ENCODE measurements at regions not wholly inside any gene's neighbourhood (a gene's known extent, or its start where the extent isn't known, plus 50 kb on each side); places are given as distances from the start of the nearest gene placed in this dataset.
"Not testable (repeated sequence)": the region's sequence is repeated elsewhere in the genome, so short reads cannot be mapped to it uniquely, and the experiment has no call there.

DNA sequence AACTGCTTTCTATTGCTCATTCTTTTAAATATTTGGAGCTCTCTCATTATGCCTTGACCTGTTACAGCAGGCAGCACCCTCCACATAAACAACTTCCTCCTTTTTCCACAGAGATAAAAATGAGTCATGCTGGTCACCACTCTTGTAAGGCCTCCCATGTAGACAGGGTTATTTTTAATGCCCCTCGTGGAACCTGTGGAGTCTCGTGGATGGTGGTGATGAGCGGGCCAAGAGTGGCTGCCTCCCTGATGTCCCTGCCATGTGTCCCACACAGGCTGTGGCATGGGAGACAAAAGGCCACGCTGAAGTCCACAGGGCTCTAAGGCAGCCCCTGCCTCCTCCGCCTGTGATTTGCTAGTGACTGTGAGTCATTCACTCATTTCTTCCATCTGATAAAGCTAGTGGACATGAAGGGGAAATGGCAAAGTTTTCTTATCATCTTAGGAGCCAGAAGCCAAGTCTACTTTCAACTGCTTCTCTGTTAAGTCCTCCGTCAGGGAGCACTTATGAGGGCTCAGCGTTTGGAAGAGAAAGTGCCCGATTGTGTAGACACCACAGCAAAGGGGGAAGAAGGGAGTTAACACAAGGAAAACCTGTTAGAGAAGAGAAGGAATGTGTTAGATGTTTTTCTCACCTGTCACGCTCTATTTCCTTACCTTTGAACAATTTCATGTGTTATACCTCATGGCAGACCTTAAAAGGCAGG lies 121.6 kb upstream of the FAT1 start:
- DNase-seq (ENCODE audit: low spot score) = no peak
- TF ChIP-seq, protein P1, sequence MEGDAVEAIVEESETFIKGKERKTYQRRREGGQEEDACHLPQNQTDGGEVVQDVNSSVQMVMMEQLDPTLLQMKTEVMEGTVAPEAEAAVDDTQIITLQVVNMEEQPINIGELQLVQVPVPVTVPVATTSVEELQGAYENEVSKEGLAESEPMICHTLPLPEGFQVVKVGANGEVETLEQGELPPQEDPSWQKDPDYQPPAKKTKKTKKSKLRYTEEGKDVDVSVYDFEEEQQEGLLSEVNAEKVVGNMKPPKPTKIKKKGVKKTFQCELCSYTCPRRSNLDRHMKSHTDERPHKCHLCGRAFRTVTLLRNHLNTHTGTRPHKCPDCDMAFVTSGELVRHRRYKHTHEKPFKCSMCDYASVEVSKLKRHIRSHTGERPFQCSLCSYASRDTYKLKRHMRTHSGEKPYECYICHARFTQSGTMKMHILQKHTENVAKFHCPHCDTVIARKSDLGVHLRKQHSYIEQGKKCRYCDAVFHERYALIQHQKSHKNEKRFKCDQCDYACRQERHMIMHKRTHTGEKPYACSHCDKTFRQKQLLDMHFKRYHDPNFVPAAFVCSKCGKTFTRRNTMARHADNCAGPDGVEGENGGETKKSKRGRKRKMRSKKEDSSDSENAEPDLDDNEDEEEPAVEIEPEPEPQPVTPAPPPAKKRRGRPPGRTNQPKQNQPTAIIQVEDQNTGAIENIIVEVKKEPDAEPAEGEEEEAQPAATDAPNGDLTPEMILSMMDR (IDR thresholded peaks at IDR 0.05; ENCODE audit: extremely low read depth, insufficient read depth, missing control alignments) = no peak
- in situ Hi-C loops (cut with MboI; ENCODE audit: low pct_unique_long_range_greater_than_20kb, low sequenced_read_pairs, unreplicated experiment) = no loop called here

DNA sequence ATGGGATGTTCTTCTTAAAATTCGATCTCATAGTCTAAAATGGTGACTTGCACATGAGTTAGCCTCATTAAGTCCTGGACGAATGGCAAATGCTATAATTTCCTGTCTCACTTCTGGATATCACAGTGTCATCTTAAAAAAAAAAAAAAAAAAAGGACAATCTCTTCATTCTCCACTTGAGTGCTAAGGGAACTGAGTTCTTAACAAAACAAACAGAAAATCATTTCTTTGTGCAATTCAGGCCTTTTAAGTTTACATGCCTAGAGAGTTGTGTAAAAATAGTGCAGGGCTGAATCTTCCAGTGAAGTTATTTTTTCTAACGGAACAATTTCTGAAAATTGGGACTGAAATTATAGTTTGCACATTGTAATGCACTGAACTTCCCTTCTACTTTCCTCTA lies 122.8 kb upstream of the FAT1 start:
- in situ Hi-C loops (cut with MboI; ENCODE audit: low pct_unique_long_range_greater_than_20kb, low sequenced_read_pairs, unreplicated experiment) = no loop called here
- TF ChIP-seq, protein P1 (IDR thresholded peaks at IDR 0.05; ENCODE audit: extremely low read depth, insufficient read depth, missing control alignments) = no peak

DNA sequence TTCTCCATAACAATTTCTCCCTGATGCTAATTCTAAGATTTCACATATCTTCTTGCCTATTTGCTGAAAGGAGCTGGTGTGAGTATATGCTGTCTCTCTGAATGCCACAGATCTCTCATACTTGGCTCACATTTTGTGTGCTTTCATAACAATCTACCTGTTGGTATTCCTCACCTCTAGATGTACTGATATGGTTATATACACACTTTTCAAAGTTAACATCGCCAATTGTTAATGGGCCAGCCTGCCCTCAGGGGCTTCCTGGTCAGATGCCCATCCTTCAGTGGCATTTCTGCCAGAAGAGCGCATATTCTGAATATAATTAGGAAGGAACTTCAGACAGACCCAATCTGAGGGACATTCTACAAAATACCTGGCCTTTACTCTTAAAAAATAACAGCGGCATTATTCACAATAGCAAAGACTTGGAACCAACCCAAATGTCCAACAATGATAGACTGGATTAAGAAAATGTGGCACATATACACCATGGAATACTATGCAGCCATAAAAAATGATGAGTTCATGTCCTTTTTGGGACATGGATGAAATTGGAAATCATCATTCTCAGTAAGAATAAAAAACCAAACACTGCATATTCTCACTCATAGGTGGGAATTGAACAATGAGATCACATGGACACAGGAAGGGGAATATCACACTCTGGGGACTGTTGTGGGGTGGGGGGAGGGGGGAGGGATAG lies 123.9 kb upstream of the FAT1 start:
- DNase-seq (ENCODE audit: low spot score); in situ Hi-C loops (cut with MboI; ENCODE audit: low pct_unique_long_range_greater_than_20kb, low sequenced_read_pairs, unreplicated experiment): not testable (repeated sequence)

More for the DNA sequence above, 122.8 kb upstream of the FAT1 start:
- DNase-seq (ENCODE audit: low spot score) = no peak

DNA sequence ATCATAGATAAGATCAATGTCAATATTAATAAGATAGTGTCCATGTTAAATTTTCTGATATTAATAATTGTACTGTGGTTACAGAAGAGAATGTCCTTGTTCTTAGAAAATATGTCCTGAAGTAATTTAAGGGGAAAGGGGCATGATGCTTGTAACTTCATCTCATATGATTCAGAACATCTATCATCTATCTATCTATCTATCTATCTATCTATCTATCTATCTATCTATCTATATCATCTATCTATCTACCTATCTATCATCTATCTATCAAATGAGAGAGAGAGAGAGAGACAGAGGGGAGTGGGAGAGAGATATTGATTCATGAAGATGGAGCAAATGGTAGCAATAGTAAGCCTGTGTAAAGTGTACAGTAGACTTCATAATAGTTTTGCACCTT lies 124.8 kb upstream of the FAT1 start:
- DNase-seq (ENCODE audit: low spot score) = no peak
- TF ChIP-seq, protein P1 (IDR thresholded peaks at IDR 0.05; ENCODE audit: extremely low read depth, insufficient read depth, missing control alignments) = no peak
- in situ Hi-C loops (cut with MboI; ENCODE audit: low pct_unique_long_range_greater_than_20kb, low sequenced_read_pairs, unreplicated experiment) = no loop called here

DNA sequence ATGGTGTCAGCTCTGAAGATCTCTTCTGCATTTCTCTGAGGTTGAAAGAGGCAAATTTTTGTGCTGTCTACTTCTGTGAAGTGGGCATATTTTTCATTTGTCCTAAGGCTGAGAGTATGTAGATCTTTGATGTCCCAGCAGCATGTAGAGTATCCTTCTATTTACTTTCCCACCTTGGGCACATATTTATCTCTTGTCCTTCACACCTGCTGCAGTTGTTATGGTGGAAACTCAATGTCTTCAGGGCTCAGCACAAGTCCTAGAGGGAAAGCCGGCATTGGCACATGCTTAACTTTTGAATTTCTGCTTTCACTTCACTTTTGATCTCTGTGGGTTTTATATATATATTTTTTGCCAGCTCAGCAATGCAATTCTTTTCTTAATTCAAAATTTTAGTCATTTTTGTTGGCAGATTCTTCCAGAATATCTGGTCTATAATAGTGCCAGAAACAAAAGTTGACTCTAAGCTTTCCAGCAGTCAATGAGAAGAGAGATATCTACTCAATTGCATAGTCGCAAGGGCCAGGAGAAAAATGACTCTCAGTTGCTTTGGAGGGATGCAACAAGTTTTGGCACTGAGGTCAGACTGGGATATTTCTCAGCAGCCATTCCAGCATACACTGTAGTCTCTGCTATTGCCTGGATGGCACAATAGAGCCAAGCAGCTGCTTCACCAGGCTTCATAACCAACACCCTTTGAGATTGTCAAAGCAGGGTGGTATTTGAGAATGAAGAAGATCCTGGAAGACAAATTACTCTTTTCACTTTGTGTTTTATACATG lies 127.8 kb upstream of the FAT1 start:
- TF ChIP-seq, protein P1 (IDR thresholded peaks at IDR 0.05; ENCODE audit: extremely low read depth, insufficient read depth, missing control alignments) = no peak
- in situ Hi-C loops (cut with MboI; ENCODE audit: low pct_unique_long_range_greater_than_20kb, low sequenced_read_pairs, unreplicated experiment) = no loop called here
- DNase-seq (ENCODE audit: low spot score) = no peak

DNA sequence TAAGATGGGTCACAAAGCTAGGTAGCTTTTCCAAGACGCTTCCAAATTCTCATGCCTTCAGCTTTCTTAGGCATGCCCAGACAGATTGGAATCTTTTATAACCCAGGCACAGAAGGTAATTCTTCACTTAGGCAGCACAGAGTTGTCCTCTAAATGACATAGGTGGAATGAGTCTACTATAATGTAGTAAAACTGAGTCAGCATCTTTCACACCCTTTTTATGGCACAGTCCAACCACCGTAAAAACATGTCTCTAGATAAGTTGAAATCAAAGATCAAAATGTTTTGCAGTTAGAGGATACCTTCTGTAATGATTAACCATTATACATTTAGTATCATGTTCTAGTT lies 128.4 kb upstream of the FAT1 start:
- in situ Hi-C loops (cut with MboI; ENCODE audit: low pct_unique_long_range_greater_than_20kb, low sequenced_read_pairs, unreplicated experiment) = no loop called here
- TF ChIP-seq, protein P1 (IDR thresholded peaks at IDR 0.05; ENCODE audit: extremely low read depth, insufficient read depth, missing control alignments) = no peak
- DNase-seq (ENCODE audit: low spot score) = no peak

DNA sequence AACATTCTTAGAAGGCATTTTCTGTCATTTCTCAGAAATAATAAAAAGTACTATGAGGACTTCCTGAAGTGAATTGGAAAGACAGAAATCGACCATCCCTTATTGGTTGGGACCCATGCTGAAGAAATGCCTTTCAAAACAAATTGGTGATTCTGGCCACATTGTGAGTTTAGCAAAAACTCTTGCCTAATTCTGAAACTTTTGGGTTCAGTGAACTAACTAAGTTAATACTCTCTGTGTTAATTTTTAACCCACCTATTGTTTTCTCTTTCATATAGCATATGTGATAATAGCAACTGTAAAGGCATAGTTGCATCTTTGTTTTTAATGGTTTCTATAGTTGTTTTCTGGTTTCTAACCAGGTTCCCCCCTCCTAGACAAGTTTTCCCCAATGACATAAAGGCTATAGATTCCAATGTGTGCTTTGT lies 129.3 kb upstream of the FAT1 start:
- TF ChIP-seq, protein P1 (IDR thresholded peaks at IDR 0.05; ENCODE audit: extremely low read depth, insufficient read depth, missing control alignments) = no peak
- no peak for DNase-seq (ENCODE audit: low spot score)
- in situ Hi-C loops (cut with MboI; ENCODE audit: low pct_unique_long_range_greater_than_20kb, low sequenced_read_pairs, unreplicated experiment) = no loop called here

Measured in GM13977 (cell line).